SK-N-SH (cell line): ENCODE measurements at regions not wholly inside any gene's neighbourhood (a gene's known extent, or its start where the extent isn't known, plus 50 kb on each side); places are given as distances from the start of the nearest gene placed in this dataset.

Source experiments
- CTCF ChIA-PET: fragments of 300-600, 350-600 bp; formaldehyde crosslinking; extraction: SDS; loops from one replicate; lab custom pipeline; 2021; lab: Yijun Ruan, JAX
- POLR2A ChIA-PET: fragments of 350-600 bp; sonication (Branson Sonifier 250); formaldehyde crosslinking; extraction: SDS; loops from one replicate; lab custom pipeline; 2020; ENCODE audit warnings: antibody characterized with exemption, inconsistent platforms; lab: Yijun Ruan, JAX
- DNase-seq: peaks from one replicate; pipeline ENCODE4 v3.0.0; 2012
- H2AFZ ChIP-seq: fragments of 200-600 bp; sonication (generic); 2 replicates; pipeline ENCODE4 v1.8.1; 2016; ENCODE audit warnings: antibody characterized with exemption, mild to moderate bottlenecking, low read depth
- H3F3A ChIP-seq: fragments of 200-600 bp; sonication (generic); replicated peaks from 2 replicates; pipeline ENCODE3; 2016; ENCODE audit warnings: antibody characterized with exemption, mild to moderate bottlenecking; ENCODE audit not compliant: insufficient read depth
- H3K27ac ChIP-seq, 2 experiments: fragments of 200-500 bp in 1 of 2; fragments of 200-600 bp in 1 of 2; sonication (Bioruptor generic) in 1 of 2; sonication (generic), shearing (Covaris generic) in 1 of 2; 2 replicates each; pipeline versions ENCODE4 v1.5.1 to v1.6.1; 2014 to 2016; ENCODE audit warnings: low read depth in 2 of 2, inconsistent platforms in 1 of 2, low read length in 1 of 2, mild to moderate bottlenecking in 1 of 2, mixed read lengths in 1 of 2
- H3K27me3 ChIP-seq: fragments of 200-600 bp; sonication (generic), shearing (Covaris generic); 2 replicates; pipeline ENCODE4 v1.6.1; 2016; ENCODE audit warnings: mixed run types; ENCODE audit not compliant: insufficient read depth
- H3K36me3 ChIP-seq, 2 experiments: fragments of 200-500 bp in 1 of 2; fragments of 200-600 bp in 1 of 2; sonication (Bioruptor generic) in 1 of 2; sonication (generic) in 1 of 2; replicated peaks in 1 of 2; 2 replicates each; pipeline versions ENCODE3 to v1.5.1; 2014 to 2016; ENCODE audit warnings: low read length in 1 of 2, mild to moderate bottlenecking in 1 of 2; ENCODE audit not compliant: insufficient read depth in 2 of 2, control insufficient read depth in 1 of 2
- H3K4me1 ChIP-seq, 2 experiments: fragments of 200-500 bp in 1 of 2; fragments of 200-600 bp in 1 of 2; sonication (Bioruptor generic) in 1 of 2; sonication (generic), shearing (Covaris generic) in 1 of 2; 2 replicates each; pipeline versions ENCODE4 v1.5.1 to v1.6.1; 2014 to 2016; ENCODE audit warnings: low read depth in 1 of 2, low read length in 1 of 2, mixed run types in 1 of 2; ENCODE audit not compliant: insufficient read depth in 2 of 2, control insufficient read depth in 1 of 2
- H3K4me2 ChIP-seq: fragments of 200-600 bp; sonication (generic), shearing (Covaris generic); 2 replicates; pipeline ENCODE4 v1.6.1; 2017; ENCODE audit warnings: mixed run types
- H3K4me3 ChIP-seq, 2 experiments: fragments of 200-500 bp in 1 of 2; fragments of 200-600 bp in 1 of 2; sonication (Bioruptor generic) in 1 of 2; sonication (generic), shearing (Covaris generic) in 1 of 2; 2 replicates each; pipeline versions ENCODE4 v1.5.1 to v1.8.1; 2014 to 2016; ENCODE audit warnings: low read depth in 2 of 2, inconsistent platforms in 1 of 2, low read length in 1 of 2, mild to moderate bottlenecking in 1 of 2, mixed read lengths in 1 of 2, moderate library complexity in 1 of 2
- H3K79me2 ChIP-seq: fragments of 200-600 bp; sonication (generic); 2 replicates; pipeline ENCODE4 v1.8.1; 2017; ENCODE audit warnings: mild to moderate bottlenecking; ENCODE audit not compliant: insufficient read depth
- H3K9ac ChIP-seq: fragments of 200-600 bp; sonication (generic); 2 replicates; pipeline ENCODE4 v1.6.1; 2017; ENCODE audit warnings: mixed run types
- H3K9me2 ChIP-seq: fragments of 200-600 bp; sonication (generic); 2 replicates; pipeline ENCODE4 v1.6.1; 2017; ENCODE audit warnings: mixed run types
- H3K9me3 ChIP-seq: fragments of 200-600 bp; sonication (generic); 2 replicates; pipeline ENCODE4 v1.6.1; 2017; ENCODE audit warnings: mixed run types, mild to moderate bottlenecking, moderate library complexity
- H4K20me1 ChIP-seq: fragments of 200-600 bp; sonication (generic); 2 replicates; pipeline ENCODE4 v1.6.1; 2017; ENCODE audit warnings: mild to moderate bottlenecking, mixed run types; ENCODE audit not compliant: insufficient read depth
- ELF1 ChIP-seq: IDR thresholded peaks from 2 replicates; pipeline ENCODE4 v1.4.0; 2012
- EP300 ChIP-seq, 2 experiments: IDR thresholded peaks; 2 replicates each; pipeline versions ENCODE4 v1.4.0 to v1.6.1; 2012; ENCODE audit warnings: borderline replicate concordance in 1 of 2, low read depth in 1 of 2, low read length in 1 of 2
- EZH2phosphoT487 ChIP-seq: fragments of 200-600 bp; sonication (generic); IDR thresholded peaks from 2 replicates; pipeline ENCODE4 v1.6.1; 2017; ENCODE audit warnings: low read depth, mixed run types, mild to moderate bottlenecking, antibody characterized with exemption, moderate library complexity, borderline replicate concordance
- FOSL2 ChIP-seq: IDR thresholded peaks from 2 replicates; pipeline ENCODE4 v1.4.0; 2012; ENCODE audit warnings: low read depth, mild to moderate bottlenecking, moderate library complexity, borderline replicate concordance
- FOXM1 ChIP-seq: IDR thresholded peaks from 2 replicates; pipeline ENCODE4 v1.4.0; 2012; ENCODE audit warnings: low read depth, mild to moderate bottlenecking
- GABPA ChIP-seq: IDR thresholded peaks from 2 replicates; pipeline ENCODE4 v1.4.0; 2012; ENCODE audit warnings: low read depth, mild to moderate bottlenecking
- JUND ChIP-seq: IDR thresholded peaks from 2 replicates; pipeline ENCODE4 v1.4.0; 2012
- MEF2A ChIP-seq: IDR thresholded peaks from 2 replicates; pipeline ENCODE4 v1.4.0; 2012; ENCODE audit warnings: low read depth, borderline replicate concordance
- NFIC ChIP-seq: IDR thresholded peaks from 2 replicates; pipeline ENCODE4 v1.4.0; 2012; ENCODE audit warnings: borderline replicate concordance
- NRF1 ChIP-seq: IDR thresholded peaks from 2 replicates; pipeline ENCODE4 v1.6.1; 2012; ENCODE audit warnings: low read depth, mild to moderate bottlenecking, low read length
- POLR2AphosphoS5 ChIP-seq: IDR thresholded peaks from 2 replicates; pipeline ENCODE4 v1.6.1; 2012; ENCODE audit warnings: low read depth, low read length
- SIN3A ChIP-seq: IDR thresholded peaks from 2 replicates; pipeline ENCODE4 v1.6.1; 2012; ENCODE audit warnings: low read depth, mild to moderate bottlenecking, low read length, moderate library complexity, borderline replicate concordance
- TAF1 ChIP-seq: IDR thresholded peaks from 2 replicates; pipeline ENCODE4 v1.6.1; 2012; ENCODE audit warnings: low read depth, mild to moderate bottlenecking, low read length, moderate library complexity, borderline replicate concordance
- TCF12 ChIP-seq: IDR thresholded peaks from 2 replicates; pipeline ENCODE4 v1.4.0; 2012
- TEAD4 ChIP-seq: IDR thresholded peaks from 2 replicates; pipeline ENCODE4 v1.4.0; 2012; ENCODE audit warnings: mild to moderate bottlenecking, borderline replicate concordance; ENCODE audit not compliant: insufficient read depth
- YY1 ChIP-seq: IDR thresholded peaks from 2 replicates; pipeline ENCODE4 v1.4.0; 2012; ENCODE audit warnings: low read depth, mild to moderate bottlenecking
- WGBS: methylation state at CpG from one replicate; pipeline ENCODE4 v1.1.6; 2017; ENCODE audit warnings: low lambda C conversion rate; 5-methylcytosine and 5-hydroxymethylcytosine counted together
- TF ChIP-seq, protein P1 (sequence below): IDR thresholded peaks from 2 replicates; pipeline ENCODE4 v1.4.0; 2012; ENCODE audit warnings: low read depth, borderline replicate concordance
- TF ChIP-seq, protein P2 (sequence below): IDR thresholded peaks from 2 replicates; pipeline ENCODE4; 2012

- no peaks in the 10 kb centered on the region for H4K20me1 ChIP-seq
Measured at GRCh38 chr18:38042211-38042890, 476.8 kb upstream of the CELF4 start.

DNA sequence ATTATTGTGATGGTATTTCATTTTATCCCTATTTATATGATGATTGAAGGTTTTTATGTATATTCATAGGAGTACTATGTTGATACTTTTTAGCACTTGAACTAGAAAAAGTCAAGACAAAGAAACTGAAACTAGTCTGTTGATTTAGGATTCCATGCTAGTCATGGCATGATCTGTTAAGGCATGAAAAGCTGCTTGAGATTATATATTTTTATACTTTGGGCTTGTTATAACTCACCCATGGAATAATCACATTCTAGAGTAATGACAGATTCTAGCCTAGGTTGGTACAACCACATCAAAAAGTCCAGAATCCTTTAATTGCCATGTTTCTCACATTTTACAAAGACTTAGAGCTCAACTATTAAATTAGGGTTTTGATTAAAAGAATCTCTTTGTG is 472.6 kb upstream of the CELF4 start:
- POLR2A ChIA-PET: no interaction called here
- Histone ChIP-seq H3F3A (no peaks in the 10 kb centered on the region), H3K4me2 (no peak overlapping the region), H3K9me3 (no peaks in the 10 kb centered on the region; the same call in 1 of the 2 replicates), H3K27ac (no peak overlapping the region), H3K36me3 (no peaks in the 10 kb centered on the region), H3K4me1 (no peaks in the 10 kb centered on the region; a peak in 1 of 4 replicates), H3K9me2 (no peaks in the 10 kb centered on the region), H4K20me1 (no peaks in the 10 kb centered on the region), H2AFZ (no peak overlapping the region), H3K79me2 (no peaks in the 10 kb centered on the region), H3K27me3 (no peaks in the 10 kb centered on the region), H3K9ac (no peak overlapping the region), H3K4me3 (no peak overlapping the region)
- CTCF ChIA-PET: interaction anchor here (1.2 kb wide), 1 partner anchor 9 kb away, joined by 4 read pairs; no protein-coding TSS in a partner anchor
- DNase-seq: no peak
- TF ChIP-seq NFIC (no peak), NRF1 (no peak), SIN3A (no peak), EZH2phosphoT487 (no peak), FOSL2 (no peak), YY1 (no peak), GABPA (no peak), POLR2AphosphoS5 (no peak), TAF1 (no peak), TCF12 (no peak), JUND (no peak), EP300 (IDR thresholded peaks at IDR 0.05; ENCODE audit: borderline replicate concordance in 1 of 2, low read depth in 1 of 2, low read length in 1 of 2) (no peak)
- TF ChIP-seq, protein P1, sequence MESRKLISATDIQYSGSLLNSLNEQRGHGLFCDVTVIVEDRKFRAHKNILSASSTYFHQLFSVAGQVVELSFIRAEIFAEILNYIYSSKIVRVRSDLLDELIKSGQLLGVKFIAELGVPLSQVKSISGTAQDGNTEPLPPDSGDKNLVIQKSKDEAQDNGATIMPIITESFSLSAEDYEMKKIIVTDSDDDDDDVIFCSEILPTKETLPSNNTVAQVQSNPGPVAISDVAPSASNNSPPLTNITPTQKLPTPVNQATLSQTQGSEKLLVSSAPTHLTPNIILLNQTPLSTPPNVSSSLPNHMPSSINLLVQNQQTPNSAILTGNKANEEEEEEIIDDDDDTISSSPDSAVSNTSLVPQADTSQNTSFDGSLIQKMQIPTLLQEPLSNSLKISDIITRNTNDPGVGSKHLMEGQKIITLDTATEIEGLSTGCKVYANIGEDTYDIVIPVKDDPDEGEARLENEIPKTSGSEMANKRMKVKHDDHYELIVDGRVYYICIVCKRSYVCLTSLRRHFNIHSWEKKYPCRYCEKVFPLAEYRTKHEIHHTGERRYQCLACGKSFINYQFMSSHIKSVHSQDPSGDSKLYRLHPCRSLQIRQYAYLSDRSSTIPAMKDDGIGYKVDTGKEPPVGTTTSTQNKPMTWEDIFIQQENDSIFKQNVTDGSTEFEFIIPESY: no peak

More at GRCh38 chr18:38042211-38042890, 476.8 kb upstream of the CELF4 start:
- POLR2A ChIA-PET: no interaction called here
- no peaks in the 10 kb centered on the region for H3K36me3 ChIP-seq
- no peaks in the 10 kb centered on the region; the same call in 1 of the 2 replicates for H3K9me3 ChIP-seq
- WGBS: 35% methylated on average over 6 of the region's 6 CpGs
- no peaks in the 10 kb centered on the region for H3F3A ChIP-seq
- TF ChIP-seq EP300 (IDR thresholded peaks at IDR 0.05; ENCODE audit: borderline replicate concordance in 1 of 2, low read depth in 1 of 2, low read length in 1 of 2) (no peak), FOXM1 (no peak), NRF1 (no peak), ELF1 (no peak), TEAD4 (no peak), MEF2A (no peak)
- TF ChIP-seq, protein P2, sequence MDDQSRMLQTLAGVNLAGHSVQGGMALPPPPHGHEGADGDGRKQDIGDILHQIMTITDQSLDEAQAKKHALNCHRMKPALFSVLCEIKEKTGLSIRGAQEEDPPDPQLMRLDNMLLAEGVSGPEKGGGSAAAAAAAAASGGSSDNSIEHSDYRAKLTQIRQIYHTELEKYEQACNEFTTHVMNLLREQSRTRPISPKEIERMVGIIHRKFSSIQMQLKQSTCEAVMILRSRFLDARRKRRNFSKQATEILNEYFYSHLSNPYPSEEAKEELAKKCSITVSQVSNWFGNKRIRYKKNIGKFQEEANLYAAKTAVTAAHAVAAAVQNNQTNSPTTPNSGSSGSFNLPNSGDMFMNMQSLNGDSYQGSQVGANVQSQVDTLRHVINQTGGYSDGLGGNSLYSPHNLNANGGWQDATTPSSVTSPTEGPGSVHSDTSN: no peak
- no peak overlapping the region for H3K27ac ChIP-seq
- H3K4me3 ChIP-seq: no peak overlapping the region
- H3K4me2 ChIP-seq: no peak overlapping the region
- CTCF ChIA-PET: no interaction called here
- no peak overlapping the region for H3K9ac ChIP-seq
- H2AFZ ChIP-seq: no peak overlapping the region
- no peaks in the 10 kb centered on the region for H3K4me1 ChIP-seq
- H3K79me2 ChIP-seq: no peaks in the 10 kb centered on the region
- no peaks in the 10 kb centered on the region for H3K9me2 ChIP-seq
- no peaks in the 10 kb centered on the region for H3K27me3 ChIP-seq
- no peak for DNase-seq
